HepG2 (cell line): ENCODE measurements at regions not wholly inside any gene's neighbourhood (a gene's known extent, or its start where the extent isn't known, plus 50 kb on each side); places are given as distances from the start of the nearest gene placed in this dataset.

Experiments
- ATAC-seq: fragments of 200-7000 bp; cut with Tn5 transposase; 3 replicates; pipeline ENCODE4 v1.9.1; 2020; ENCODE audit warnings: mild to moderate bottlenecking, moderate library complexity
- BruUV-seq: library from RNA; stranded (reverse); fragments of 400-500 nt; replicated peaks from 2 replicates; lab custom pipeline; 2021; lab: Mats Ljungman, UMichigan
- CTCF ChIA-PET: fragments of 300-600 bp; formaldehyde crosslinking; extraction: SDS; loops from one replicate; lab custom pipeline; 2021; ENCODE audit warnings: low total read pairs, inconsistent platforms, low intra/inter-chr PET ratio; lab: Yijun Ruan, JAX
- POLR2A ChIA-PET: fragments of 350-600 bp; sonication (Branson Sonifier 250); formaldehyde crosslinking; loops from one replicate; lab custom pipeline; 2020; ENCODE audit warnings: antibody characterized with exemption, inconsistent platforms; lab: Yijun Ruan, JAX
- DNase-seq: peaks from one replicate; pipeline ENCODE4 v3.0.0-alpha.2; 2015; ENCODE audit warnings: low spot score
- FAIRE-seq: peaks from 3 replicates; lab custom pipeline; 2011; peaks lifted over from hg19 to GRCh38; lab: Jason Lieb, UNC
- H2AFZ ChIP-seq: one replicate; pipeline ENCODE4 v1.6.1; 2011; ENCODE audit warnings: low read length, inconsistent platforms
- H3K27ac ChIP-seq: fragments of 300-600 bp; 3 replicates; pipeline ENCODE4 v1.8.0; 2011; ENCODE audit warnings: mixed run types, mild to moderate bottlenecking, mixed read lengths, low read length, inconsistent platforms; ENCODE audit not compliant: insufficient read depth; ENCODE audit errors: extremely low read length
- H3K27me3 ChIP-seq, 2 experiments: fragments of 200-600 bp in 1 of 2; 2 replicates in 1 of 2; 3 replicates in 1 of 2; pipeline versions ENCODE4 v1.6.0 to v1.8.0; 2011; ENCODE audit warnings: low read length in 2 of 2, mild to moderate bottlenecking in 2 of 2, moderate library complexity in 2 of 2, inconsistent platforms in 1 of 2; ENCODE audit not compliant: insufficient read depth in 2 of 2, control insufficient read depth in 1 of 2
- H3K36me3 ChIP-seq, 2 experiments: fragments of 200-600 bp in 1 of 2; replicated peaks in 1 of 2; 2 replicates in 1 of 2; 3 replicates in 1 of 2; pipeline versions ENCODE4 v1.5.1 to v1.8.0; 2011; ENCODE audit warnings: low read length in 2 of 2, inconsistent platforms in 1 of 2; ENCODE audit not compliant: insufficient read depth in 2 of 2, control insufficient read depth in 1 of 2
- H3K4me1 ChIP-seq: 2 replicates; pipeline ENCODE4 v1.5.1; 2012; ENCODE audit warnings: low read length, inconsistent platforms; ENCODE audit not compliant: insufficient read depth
- H3K4me2 ChIP-seq: 2 replicates; pipeline ENCODE4 v1.6.0; 2011; ENCODE audit warnings: low read depth, low read length, inconsistent platforms
- H3K4me3 ChIP-seq, 3 experiments: fragments of 200-600 bp in 1 of 3; sonication (generic), shearing (Covaris generic) in 1 of 3; replicated peaks in 1 of 3; 2 replicates each; pipeline ENCODE4 v1.5.1; 2011 to 2016; ENCODE audit warnings: low read length in 3 of 3, inconsistent platforms in 2 of 3, low read depth in 2 of 3, mild to moderate bottlenecking in 2 of 3, control low read depth in 1 of 3, mixed read lengths in 1 of 3; ENCODE audit not compliant: insufficient read depth in 1 of 3
- H3K79me2 ChIP-seq: one replicate; pipeline ENCODE4 v1.6.1; 2011; ENCODE audit warnings: low read length, inconsistent platforms; ENCODE audit not compliant: insufficient read depth
- H3K9ac ChIP-seq: 2 replicates; pipeline ENCODE4 v1.6.0; 2011; ENCODE audit warnings: mild to moderate bottlenecking, low read depth, low read length, inconsistent platforms; ENCODE audit not compliant: insufficient read depth
- H3K9me3 ChIP-seq: 2 replicates; pipeline ENCODE4 v1.5.1; 2012; ENCODE audit warnings: mild to moderate bottlenecking, low read length
- H4K20me1 ChIP-seq: 2 replicates; pipeline ENCODE4 v1.6.0; 2011; ENCODE audit warnings: inconsistent platforms, mild to moderate bottlenecking, low read length, moderate library complexity; ENCODE audit not compliant: insufficient read depth
- ELF3 ChIP-seq: IDR thresholded peaks from 2 replicates; pipeline ENCODE4 v1.6.1; 2016; ENCODE audit warnings: missing genetic modification reagents, missing compliant biosample characterization
- JUNB ChIP-seq: sonication (generic); formaldehyde crosslinking; IDR thresholded peaks from 2 replicates; pipeline ENCODE4 v1.8.0; 2022; ENCODE audit warnings: missing genetic modification reagents, mild to moderate bottlenecking, borderline replicate concordance
- KAT7 ChIP-seq: IDR thresholded peaks from 2 replicates; pipeline ENCODE4 v1.6.1; 2018; ENCODE audit warnings: borderline replicate concordance, missing compliant biosample characterization
- MATR3 ChIP-seq: sonication (generic); formaldehyde crosslinking; IDR thresholded peaks from 2 replicates; pipeline ENCODE4 v1.4.0; 2020; ENCODE audit warnings: missing genetic modification reagents
- NPAS2 ChIP-seq: sonication (generic); formaldehyde crosslinking; IDR thresholded peaks from 2 replicates; pipeline ENCODE4 v1.8.0; 2022; ENCODE audit warnings: mild to moderate bottlenecking, missing genetic modification reagents, borderline replicate concordance
- POLR2AphosphoS2 ChIP-seq: IDR thresholded peaks from 2 replicates; pipeline ENCODE4 v1.6.1; 2011; ENCODE audit warnings: low read depth, low read length, improper control_type of control experiment
- SIX4 ChIP-seq: sonication (generic); formaldehyde crosslinking; IDR thresholded peaks from 2 replicates; pipeline ENCODE4 v1.4.0; 2020; ENCODE audit warnings: missing genetic modification reagents
- SMARCC2 ChIP-seq: fragments of 450-650 bp; IDR thresholded peaks from 2 replicates; pipeline ENCODE4 v1.6.1; 2017; ENCODE audit warnings: antibody characterized with exemption, mild to moderate bottlenecking
- YEATS2 ChIP-seq: sonication (generic); formaldehyde crosslinking; IDR thresholded peaks from 2 replicates; pipeline ENCODE4 v1.4.0; 2020; ENCODE audit warnings: missing genetic modification reagents, borderline replicate concordance
- ZBTB38 ChIP-seq: sonication (generic); formaldehyde crosslinking; IDR thresholded peaks from 2 replicates; pipeline ENCODE4 v1.5.1; 2020; ENCODE audit warnings: mild to moderate bottlenecking, missing genetic modification reagents
- ZFP36L1 ChIP-seq: sonication (generic); formaldehyde crosslinking; IDR thresholded peaks from 2 replicates; pipeline ENCODE4 v1.8.0; 2022; ENCODE audit warnings: mild to moderate bottlenecking, missing genetic modification reagents, moderate library complexity
- ZNF232 ChIP-seq: sonication (generic); formaldehyde crosslinking; IDR thresholded peaks from 2 replicates; pipeline ENCODE4 v1.4.0; 2020; ENCODE audit warnings: missing genetic modification reagents, borderline replicate concordance
- ZNF382 ChIP-seq: sonication (generic); formaldehyde crosslinking; IDR thresholded peaks from 2 replicates; pipeline ENCODE4 v1.5.0; 2020; ENCODE audit warnings: missing genetic modification reagents, mild to moderate bottlenecking, borderline replicate concordance
- ZNF549 ChIP-seq: sonication (generic); formaldehyde crosslinking; IDR thresholded peaks from 2 replicates; pipeline ENCODE4 v1.5.0; 2020; ENCODE audit warnings: missing genetic modification reagents
- ZNF768 ChIP-seq: sonication (generic); formaldehyde crosslinking; IDR thresholded peaks from 2 replicates; pipeline ENCODE4 v1.4.0; 2020; ENCODE audit warnings: missing genetic modification reagents
- WGBS: methylation state at CpG from one replicate; pipeline ENCODE4 v1.1.6; 2017; ENCODE audit warnings: low lambda C conversion rate; 5-methylcytosine and 5-hydroxymethylcytosine counted together
- in situ Hi-C: cut with HindIII; loops from 2 replicates; pipeline ENCODE4 v1.10.0; 2017; ENCODE audit warnings: low pct_unique_long_range_greater_than_20kb; ENCODE audit not compliant: extremely low pct_ligation_motif_present
- intact Hi-C: fragments of 100-400 bp; cut with micrococcal nuclease; formaldehyde crosslinking; loops from one replicate; pipeline ENCODE4 v1.10.0; 2022; ENCODE audit not compliant: unreplicated experiment
- TF ChIP-seq, protein P1 (sequence below): sonication (generic); formaldehyde crosslinking; IDR thresholded peaks from 2 replicates; pipeline ENCODE4 v1.5.1; 2020; ENCODE audit warnings: missing genetic modification reagents, mild to moderate bottlenecking, borderline replicate concordance
- TF ChIP-seq, protein P2 (sequence below): sonication (generic); formaldehyde crosslinking; IDR thresholded peaks from 2 replicates; pipeline ENCODE4 v1.4.0; 2020; ENCODE audit warnings: missing genetic modification reagents
- TF ChIP-seq, protein P3 (sequence below): sonication (generic); formaldehyde crosslinking; IDR thresholded peaks from 2 replicates; pipeline ENCODE4 v1.5.0; 2020; ENCODE audit warnings: mild to moderate bottlenecking, missing genetic modification reagents, borderline replicate concordance
- TF ChIP-seq, protein P4 (sequence below): sonication (generic); formaldehyde crosslinking; IDR thresholded peaks from 2 replicates; pipeline ENCODE4 v1.4.0; 2020; ENCODE audit warnings: mild to moderate bottlenecking, missing genetic modification reagents

DNA sequence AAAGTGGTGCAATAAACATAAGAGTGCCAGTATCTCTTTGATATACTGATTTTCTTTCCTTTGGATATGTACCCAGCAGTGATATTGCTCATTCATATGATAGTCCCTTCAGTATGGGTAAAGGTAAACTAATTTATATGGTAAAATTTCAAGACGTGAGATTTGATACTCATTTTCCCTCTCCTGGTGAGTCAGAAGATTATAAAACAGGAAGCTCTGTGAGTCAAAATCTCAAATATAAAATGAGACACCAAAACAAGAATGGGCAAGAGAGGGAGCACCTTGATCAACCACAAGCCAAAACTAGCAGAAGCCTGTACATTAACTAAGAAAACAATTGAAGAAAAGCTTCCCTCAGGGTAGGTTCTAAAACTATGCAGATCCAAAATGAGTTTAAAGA, 216.3 kb downstream of the SLITRK6 start:
- ChIA-PET POLR2A (no interaction called here), CTCF (no interaction called here)
- Histone ChIP-seq H3K27me3 (no peaks in the 10 kb centered on the region), H3K4me2 (no peak overlapping the region), H3K79me2 (no peaks in the 10 kb centered on the region), H3K27ac (no peak overlapping the region), H3K4me3 (no peak overlapping the region), H3K9ac (no peak overlapping the region), H2AFZ (no peak overlapping the region), H3K36me3 (no peaks in the 10 kb centered on the region), H3K9me3 (peaks cover 5% of the 10 kb centered on the region), H3K4me1 (no peaks in the 10 kb centered on the region), H4K20me1 (no peaks in the 10 kb centered on the region)
- intact Hi-C loops (no loop called here), in situ Hi-C loops (no loop called here)
- DNase-seq = no peak
- ATAC-seq = no peak
- FAIRE-seq = no peak
- 6% methylated on average over 1 of the region's 1 CpG for WGBS
- no TSS peak for BruUV-seq
- no peak for TF ChIP-seq SIX4 (CRISPR knock-in tag)
- TF ChIP-seq ZBTB38 = no peak
- no peak for TF ChIP-seq JUNB (CRISPR knock-in tag)
- TF ChIP-seq ZNF549 = no peak
- TF ChIP-seq, protein P1, sequence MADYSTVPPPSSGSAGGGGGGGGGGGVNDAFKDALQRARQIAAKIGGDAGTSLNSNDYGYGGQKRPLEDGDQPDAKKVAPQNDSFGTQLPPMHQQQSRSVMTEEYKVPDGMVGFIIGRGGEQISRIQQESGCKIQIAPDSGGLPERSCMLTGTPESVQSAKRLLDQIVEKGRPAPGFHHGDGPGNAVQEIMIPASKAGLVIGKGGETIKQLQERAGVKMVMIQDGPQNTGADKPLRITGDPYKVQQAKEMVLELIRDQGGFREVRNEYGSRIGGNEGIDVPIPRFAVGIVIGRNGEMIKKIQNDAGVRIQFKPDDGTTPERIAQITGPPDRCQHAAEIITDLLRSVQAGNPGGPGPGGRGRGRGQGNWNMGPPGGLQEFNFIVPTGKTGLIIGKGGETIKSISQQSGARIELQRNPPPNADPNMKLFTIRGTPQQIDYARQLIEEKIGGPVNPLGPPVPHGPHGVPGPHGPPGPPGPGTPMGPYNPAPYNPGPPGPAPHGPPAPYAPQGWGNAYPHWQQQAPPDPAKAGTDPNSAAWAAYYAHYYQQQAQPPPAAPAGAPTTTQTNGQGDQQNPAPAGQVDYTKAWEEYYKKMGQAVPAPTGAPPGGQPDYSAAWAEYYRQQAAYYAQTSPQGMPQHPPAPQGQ (CRISPR knock-in tag) = no peak
- TF ChIP-seq NPAS2 (CRISPR knock-in tag) = no peak
- no peak for TF ChIP-seq MATR3 (CRISPR knock-in tag)
- TF ChIP-seq, protein P2, sequence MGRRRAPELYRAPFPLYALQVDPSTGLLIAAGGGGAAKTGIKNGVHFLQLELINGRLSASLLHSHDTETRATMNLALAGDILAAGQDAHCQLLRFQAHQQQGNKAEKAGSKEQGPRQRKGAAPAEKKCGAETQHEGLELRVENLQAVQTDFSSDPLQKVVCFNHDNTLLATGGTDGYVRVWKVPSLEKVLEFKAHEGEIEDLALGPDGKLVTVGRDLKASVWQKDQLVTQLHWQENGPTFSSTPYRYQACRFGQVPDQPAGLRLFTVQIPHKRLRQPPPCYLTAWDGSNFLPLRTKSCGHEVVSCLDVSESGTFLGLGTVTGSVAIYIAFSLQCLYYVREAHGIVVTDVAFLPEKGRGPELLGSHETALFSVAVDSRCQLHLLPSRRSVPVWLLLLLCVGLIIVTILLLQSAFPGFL = no peak
- TF ChIP-seq ZNF232 = no peak
- TF ChIP-seq, protein P3, sequence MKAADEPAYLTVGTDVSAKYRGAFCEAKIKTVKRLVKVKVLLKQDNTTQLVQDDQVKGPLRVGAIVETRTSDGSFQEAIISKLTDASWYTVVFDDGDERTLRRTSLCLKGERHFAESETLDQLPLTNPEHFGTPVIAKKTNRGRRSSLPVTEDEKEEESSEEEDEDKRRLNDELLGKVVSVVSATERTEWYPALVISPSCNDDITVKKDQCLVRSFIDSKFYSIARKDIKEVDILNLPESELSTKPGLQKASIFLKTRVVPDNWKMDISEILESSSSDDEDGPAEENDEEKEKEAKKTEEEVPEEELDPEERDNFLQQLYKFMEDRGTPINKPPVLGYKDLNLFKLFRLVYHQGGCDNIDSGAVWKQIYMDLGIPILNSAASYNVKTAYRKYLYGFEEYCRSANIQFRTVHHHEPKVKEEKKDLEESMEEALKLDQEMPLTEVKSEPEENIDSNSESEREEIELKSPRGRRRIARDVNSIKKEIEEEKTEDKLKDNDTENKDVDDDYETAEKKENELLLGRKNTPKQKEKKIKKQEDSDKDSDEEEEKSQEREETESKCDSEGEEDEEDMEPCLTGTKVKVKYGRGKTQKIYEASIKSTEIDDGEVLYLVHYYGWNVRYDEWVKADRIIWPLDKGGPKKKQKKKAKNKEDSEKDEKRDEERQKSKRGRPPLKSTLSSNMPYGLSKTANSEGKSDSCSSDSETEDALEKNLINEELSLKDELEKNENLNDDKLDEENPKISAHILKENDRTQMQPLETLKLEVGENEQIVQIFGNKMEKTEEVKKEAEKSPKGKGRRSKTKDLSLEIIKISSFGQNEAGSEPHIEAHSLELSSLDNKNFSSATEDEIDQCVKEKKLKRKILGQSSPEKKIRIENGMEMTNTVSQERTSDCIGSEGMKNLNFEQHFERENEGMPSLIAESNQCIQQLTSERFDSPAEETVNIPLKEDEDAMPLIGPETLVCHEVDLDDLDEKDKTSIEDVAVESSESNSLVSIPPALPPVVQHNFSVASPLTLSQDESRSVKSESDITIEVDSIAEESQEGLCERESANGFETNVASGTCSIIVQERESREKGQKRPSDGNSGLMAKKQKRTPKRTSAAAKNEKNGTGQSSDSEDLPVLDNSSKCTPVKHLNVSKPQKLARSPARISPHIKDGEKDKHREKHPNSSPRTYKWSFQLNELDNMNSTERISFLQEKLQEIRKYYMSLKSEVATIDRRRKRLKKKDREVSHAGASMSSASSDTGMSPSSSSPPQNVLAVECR (CRISPR knock-in tag) = no peak
- no peak for TF ChIP-seq KAT7 (CRISPR knock-in tag)
- no peak for TF ChIP-seq SMARCC2
- no peak for TF ChIP-seq ELF3 (CRISPR knock-in tag)
- TF ChIP-seq YEATS2 (CRISPR knock-in tag) = no peak
- TF ChIP-seq ZFP36L1 (CRISPR knock-in tag) = no peak
- TF ChIP-seq, protein P4, sequence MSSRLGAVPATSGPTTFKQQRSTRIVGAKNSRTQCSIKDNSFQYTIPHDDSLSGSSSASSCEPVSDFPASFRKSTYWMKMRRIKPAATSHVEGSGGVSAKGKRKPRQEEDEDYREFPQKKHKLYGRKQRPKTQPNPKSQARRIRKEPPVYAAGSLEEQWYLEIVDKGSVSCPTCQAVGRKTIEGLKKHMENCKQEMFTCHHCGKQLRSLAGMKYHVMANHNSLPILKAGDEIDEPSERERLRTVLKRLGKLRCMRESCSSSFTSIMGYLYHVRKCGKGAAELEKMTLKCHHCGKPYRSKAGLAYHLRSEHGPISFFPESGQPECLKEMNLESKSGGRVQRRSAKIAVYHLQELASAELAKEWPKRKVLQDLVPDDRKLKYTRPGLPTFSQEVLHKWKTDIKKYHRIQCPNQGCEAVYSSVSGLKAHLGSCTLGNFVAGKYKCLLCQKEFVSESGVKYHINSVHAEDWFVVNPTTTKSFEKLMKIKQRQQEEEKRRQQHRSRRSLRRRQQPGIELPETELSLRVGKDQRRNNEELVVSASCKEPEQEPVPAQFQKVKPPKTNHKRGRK (CRISPR knock-in tag) = no peak
- no peak for TF ChIP-seq POLR2AphosphoS2
- no peak for TF ChIP-seq ZNF382 (CRISPR knock-in tag)
- no peak for TF ChIP-seq ZNF768 (CRISPR knock-in tag)
